ENCODE measurements at regions not wholly inside any gene's neighbourhood (a gene's known extent, or its start where the extent isn't known, plus 50 kb on each side); places are given as distances from the start of the nearest gene placed in this dataset.

- TF ChIP-seq CTCF (IDR thresholded peaks at IDR 0.05; ENCODE audit: poor library complexity) (no peak), EZH2 (IDR thresholded peaks at IDR 0.05; ENCODE audit: borderline replicate concordance) (no peak), EZH2phosphoT487 (IDR thresholded peaks at IDR 0.05; ENCODE audit: low read depth, severe bottlenecking, unreplicated experiment) (no peak)
These were observed 118.2 kb downstream of the KLF13 start for GRCh38 chr15:31444844-31445243.

Data from hepatocyte (in vitro differentiated cells).